ENCODE measurements at regions not wholly inside any gene's neighbourhood (a gene's known extent, or its start where the extent isn't known, plus 50 kb on each side); places are given as distances from the start of the nearest gene placed in this dataset.
A peak's percentile ranks its signal among the peaks of the same experiment; 100 is the strongest.

DNA sequence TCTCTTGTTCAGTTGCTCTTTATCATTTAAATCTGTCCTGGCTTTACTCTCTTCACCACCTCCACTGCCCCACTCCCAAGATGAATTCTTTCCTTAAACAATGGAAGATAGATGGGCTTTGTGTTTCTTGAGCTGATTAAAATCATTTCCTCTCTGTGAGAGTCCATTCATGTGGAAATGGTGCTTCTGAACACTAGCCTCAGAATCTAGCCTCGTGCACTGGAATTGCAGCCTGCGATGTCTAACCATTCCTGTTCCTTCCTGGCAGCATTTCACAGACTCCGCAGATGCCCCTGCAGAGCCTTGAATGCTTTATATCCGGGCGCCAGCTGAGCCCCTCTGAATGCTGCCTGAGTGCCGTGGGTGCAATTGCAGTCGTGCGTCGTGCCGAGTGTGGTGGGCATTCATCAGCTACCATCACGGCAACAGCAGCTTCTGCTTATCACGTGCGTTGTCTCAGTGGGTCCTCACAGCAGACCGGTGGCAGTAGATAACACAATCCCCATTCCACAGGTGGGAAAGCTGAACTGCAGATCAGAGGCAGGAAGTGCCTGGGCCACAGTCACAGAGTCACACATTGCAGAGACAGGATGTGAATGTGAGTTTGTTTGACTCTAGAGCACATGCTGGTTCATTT is 172.8 kb upstream of the WSCD1 start (continued):
- TF ChIP-seq ZNF121 (CRISPR knock-in tag; IDR thresholded peaks at IDR 0.05): no peak
- TF ChIP-seq, protein P1, sequence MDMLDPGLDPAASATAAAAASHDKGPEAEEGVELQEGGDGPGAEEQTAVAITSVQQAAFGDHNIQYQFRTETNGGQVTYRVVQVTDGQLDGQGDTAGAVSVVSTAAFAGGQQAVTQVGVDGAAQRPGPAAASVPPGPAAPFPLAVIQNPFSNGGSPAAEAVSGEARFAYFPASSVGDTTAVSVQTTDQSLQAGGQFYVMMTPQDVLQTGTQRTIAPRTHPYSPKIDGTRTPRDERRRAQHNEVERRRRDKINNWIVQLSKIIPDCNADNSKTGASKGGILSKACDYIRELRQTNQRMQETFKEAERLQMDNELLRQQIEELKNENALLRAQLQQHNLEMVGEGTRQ (CRISPR knock-in tag; IDR thresholded peaks at IDR 0.05): no peak
- 0 out of 2 replicates have a peak, but pooled peaks have one; percentile 27 for TF ChIP-seq NR3C1 (CRISPR knock-in tag; conservative IDR thresholded peaks at IDR 0.05; ENCODE audit: low read depth)
- TF ChIP-seq ETV6 (CRISPR knock-in tag; IDR thresholded peaks at IDR 0.05): 0 out of 2 replicates have a peak, but pooled peaks have one; percentile 27
- TF ChIP-seq, protein P2, sequence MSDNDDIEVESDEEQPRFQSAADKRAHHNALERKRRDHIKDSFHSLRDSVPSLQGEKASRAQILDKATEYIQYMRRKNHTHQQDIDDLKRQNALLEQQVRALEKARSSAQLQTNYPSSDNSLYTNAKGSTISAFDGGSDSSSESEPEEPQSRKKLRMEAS (CRISPR knock-in tag; IDR thresholded peaks at IDR 0.05): peak; percentile 78
- TF ChIP-seq, protein P3, sequence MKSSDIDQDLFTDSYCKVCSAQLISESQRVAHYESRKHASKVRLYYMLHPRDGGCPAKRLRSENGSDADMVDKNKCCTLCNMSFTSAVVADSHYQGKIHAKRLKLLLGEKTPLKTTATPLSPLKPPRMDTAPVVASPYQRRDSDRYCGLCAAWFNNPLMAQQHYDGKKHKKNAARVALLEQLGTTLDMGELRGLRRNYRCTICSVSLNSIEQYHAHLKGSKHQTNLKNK (CRISPR knock-in tag; IDR thresholded peaks at IDR 0.05): no peak
- TF ChIP-seq, protein P4, sequence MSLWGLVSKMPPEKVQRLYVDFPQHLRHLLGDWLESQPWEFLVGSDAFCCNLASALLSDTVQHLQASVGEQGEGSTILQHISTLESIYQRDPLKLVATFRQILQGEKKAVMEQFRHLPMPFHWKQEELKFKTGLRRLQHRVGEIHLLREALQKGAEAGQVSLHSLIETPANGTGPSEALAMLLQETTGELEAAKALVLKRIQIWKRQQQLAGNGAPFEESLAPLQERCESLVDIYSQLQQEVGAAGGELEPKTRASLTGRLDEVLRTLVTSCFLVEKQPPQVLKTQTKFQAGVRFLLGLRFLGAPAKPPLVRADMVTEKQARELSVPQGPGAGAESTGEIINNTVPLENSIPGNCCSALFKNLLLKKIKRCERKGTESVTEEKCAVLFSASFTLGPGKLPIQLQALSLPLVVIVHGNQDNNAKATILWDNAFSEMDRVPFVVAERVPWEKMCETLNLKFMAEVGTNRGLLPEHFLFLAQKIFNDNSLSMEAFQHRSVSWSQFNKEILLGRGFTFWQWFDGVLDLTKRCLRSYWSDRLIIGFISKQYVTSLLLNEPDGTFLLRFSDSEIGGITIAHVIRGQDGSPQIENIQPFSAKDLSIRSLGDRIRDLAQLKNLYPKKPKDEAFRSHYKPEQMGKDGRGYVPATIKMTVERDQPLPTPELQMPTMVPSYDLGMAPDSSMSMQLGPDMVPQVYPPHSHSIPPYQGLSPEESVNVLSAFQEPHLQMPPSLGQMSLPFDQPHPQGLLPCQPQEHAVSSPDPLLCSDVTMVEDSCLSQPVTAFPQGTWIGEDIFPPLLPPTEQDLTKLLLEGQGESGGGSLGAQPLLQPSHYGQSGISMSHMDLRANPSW (CRISPR knock-in tag; conservative IDR thresholded peaks at IDR 0.05; ENCODE audit: low read depth): 0 out of 2 replicates have a peak, but pooled peaks have one; percentile 18
- no peak for TF ChIP-seq PRRX2 (CRISPR knock-in tag; IDR thresholded peaks at IDR 0.05)
- no peak for TF ChIP-seq EMX1 (CRISPR knock-in tag; IDR thresholded peaks at IDR 0.05)
- TF ChIP-seq, protein P5, sequence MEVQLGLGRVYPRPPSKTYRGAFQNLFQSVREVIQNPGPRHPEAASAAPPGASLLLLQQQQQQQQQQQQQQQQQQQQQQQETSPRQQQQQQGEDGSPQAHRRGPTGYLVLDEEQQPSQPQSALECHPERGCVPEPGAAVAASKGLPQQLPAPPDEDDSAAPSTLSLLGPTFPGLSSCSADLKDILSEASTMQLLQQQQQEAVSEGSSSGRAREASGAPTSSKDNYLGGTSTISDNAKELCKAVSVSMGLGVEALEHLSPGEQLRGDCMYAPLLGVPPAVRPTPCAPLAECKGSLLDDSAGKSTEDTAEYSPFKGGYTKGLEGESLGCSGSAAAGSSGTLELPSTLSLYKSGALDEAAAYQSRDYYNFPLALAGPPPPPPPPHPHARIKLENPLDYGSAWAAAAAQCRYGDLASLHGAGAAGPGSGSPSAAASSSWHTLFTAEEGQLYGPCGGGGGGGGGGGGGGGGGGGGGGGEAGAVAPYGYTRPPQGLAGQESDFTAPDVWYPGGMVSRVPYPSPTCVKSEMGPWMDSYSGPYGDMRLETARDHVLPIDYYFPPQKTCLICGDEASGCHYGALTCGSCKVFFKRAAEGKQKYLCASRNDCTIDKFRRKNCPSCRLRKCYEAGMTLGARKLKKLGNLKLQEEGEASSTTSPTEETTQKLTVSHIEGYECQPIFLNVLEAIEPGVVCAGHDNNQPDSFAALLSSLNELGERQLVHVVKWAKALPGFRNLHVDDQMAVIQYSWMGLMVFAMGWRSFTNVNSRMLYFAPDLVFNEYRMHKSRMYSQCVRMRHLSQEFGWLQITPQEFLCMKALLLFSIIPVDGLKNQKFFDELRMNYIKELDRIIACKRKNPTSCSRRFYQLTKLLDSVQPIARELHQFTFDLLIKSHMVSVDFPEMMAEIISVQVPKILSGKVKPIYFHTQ (CRISPR knock-in tag; IDR thresholded peaks at IDR 0.05): no peak
- TF ChIP-seq, protein P6, sequence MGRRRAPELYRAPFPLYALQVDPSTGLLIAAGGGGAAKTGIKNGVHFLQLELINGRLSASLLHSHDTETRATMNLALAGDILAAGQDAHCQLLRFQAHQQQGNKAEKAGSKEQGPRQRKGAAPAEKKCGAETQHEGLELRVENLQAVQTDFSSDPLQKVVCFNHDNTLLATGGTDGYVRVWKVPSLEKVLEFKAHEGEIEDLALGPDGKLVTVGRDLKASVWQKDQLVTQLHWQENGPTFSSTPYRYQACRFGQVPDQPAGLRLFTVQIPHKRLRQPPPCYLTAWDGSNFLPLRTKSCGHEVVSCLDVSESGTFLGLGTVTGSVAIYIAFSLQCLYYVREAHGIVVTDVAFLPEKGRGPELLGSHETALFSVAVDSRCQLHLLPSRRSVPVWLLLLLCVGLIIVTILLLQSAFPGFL (CRISPR knock-in tag; IDR thresholded peaks at IDR 0.05; ENCODE audit: borderline replicate concordance): no peak
- peak; percentile 37; the same call in 1 of the 2 replicates for TF ChIP-seq MYBL2 (CRISPR knock-in tag; IDR thresholded peaks at IDR 0.05)
- 0 out of 2 replicates have a peak, but pooled peaks have one; percentile 35 for TF ChIP-seq SMAD3 (CRISPR knock-in tag; IDR thresholded peaks at IDR 0.05; ENCODE audit: borderline replicate concordance)
- TF ChIP-seq SOX15 (CRISPR knock-in tag; IDR thresholded peaks at IDR 0.05): no peak
- TF ChIP-seq, protein P7, sequence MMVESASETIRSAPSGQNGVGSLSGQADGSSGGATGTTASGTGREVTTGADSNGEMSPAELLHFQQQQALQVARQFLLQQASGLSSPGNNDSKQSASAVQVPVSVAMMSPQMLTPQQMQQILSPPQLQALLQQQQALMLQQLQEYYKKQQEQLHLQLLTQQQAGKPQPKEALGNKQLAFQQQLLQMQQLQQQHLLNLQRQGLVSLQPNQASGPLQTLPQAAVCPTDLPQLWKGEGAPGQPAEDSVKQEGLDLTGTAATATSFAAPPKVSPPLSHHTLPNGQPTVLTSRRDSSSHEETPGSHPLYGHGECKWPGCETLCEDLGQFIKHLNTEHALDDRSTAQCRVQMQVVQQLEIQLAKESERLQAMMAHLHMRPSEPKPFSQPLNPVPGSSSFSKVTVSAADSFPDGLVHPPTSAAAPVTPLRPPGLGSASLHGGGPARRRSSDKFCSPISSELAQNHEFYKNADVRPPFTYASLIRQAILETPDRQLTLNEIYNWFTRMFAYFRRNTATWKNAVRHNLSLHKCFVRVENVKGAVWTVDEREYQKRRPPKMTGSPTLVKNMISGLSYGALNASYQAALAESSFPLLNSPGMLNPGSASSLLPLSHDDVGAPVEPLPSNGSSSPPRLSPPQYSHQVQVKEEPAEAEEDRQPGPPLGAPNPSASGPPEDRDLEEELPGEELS (CRISPR knock-in tag; IDR thresholded peaks at IDR 0.05): peak; percentile 68; the same call in 1 of the 2 replicates
- TF ChIP-seq, protein P8, sequence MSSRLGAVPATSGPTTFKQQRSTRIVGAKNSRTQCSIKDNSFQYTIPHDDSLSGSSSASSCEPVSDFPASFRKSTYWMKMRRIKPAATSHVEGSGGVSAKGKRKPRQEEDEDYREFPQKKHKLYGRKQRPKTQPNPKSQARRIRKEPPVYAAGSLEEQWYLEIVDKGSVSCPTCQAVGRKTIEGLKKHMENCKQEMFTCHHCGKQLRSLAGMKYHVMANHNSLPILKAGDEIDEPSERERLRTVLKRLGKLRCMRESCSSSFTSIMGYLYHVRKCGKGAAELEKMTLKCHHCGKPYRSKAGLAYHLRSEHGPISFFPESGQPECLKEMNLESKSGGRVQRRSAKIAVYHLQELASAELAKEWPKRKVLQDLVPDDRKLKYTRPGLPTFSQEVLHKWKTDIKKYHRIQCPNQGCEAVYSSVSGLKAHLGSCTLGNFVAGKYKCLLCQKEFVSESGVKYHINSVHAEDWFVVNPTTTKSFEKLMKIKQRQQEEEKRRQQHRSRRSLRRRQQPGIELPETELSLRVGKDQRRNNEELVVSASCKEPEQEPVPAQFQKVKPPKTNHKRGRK (CRISPR knock-in tag; IDR thresholded peaks at IDR 0.05; ENCODE audit: borderline replicate concordance): no peak
- TF ChIP-seq, protein P9, sequence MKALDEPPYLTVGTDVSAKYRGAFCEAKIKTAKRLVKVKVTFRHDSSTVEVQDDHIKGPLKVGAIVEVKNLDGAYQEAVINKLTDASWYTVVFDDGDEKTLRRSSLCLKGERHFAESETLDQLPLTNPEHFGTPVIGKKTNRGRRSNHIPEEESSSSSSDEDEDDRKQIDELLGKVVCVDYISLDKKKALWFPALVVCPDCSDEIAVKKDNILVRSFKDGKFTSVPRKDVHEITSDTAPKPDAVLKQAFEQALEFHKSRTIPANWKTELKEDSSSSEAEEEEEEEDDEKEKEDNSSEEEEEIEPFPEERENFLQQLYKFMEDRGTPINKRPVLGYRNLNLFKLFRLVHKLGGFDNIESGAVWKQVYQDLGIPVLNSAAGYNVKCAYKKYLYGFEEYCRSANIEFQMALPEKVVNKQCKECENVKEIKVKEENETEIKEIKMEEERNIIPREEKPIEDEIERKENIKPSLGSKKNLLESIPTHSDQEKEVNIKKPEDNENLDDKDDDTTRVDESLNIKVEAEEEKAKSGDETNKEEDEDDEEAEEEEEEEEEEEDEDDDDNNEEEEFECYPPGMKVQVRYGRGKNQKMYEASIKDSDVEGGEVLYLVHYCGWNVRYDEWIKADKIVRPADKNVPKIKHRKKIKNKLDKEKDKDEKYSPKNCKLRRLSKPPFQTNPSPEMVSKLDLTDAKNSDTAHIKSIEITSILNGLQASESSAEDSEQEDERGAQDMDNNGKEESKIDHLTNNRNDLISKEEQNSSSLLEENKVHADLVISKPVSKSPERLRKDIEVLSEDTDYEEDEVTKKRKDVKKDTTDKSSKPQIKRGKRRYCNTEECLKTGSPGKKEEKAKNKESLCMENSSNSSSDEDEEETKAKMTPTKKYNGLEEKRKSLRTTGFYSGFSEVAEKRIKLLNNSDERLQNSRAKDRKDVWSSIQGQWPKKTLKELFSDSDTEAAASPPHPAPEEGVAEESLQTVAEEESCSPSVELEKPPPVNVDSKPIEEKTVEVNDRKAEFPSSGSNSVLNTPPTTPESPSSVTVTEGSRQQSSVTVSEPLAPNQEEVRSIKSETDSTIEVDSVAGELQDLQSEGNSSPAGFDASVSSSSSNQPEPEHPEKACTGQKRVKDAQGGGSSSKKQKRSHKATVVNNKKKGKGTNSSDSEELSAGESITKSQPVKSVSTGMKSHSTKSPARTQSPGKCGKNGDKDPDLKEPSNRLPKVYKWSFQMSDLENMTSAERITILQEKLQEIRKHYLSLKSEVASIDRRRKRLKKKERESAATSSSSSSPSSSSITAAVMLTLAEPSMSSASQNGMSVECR (CRISPR knock-in tag; IDR thresholded peaks at IDR 0.05; ENCODE audit: borderline replicate concordance): no peak
- TF ChIP-seq ELF4 (CRISPR knock-in tag; IDR thresholded peaks at IDR 0.05; ENCODE audit: low read depth): no peak
